ENCODE measurements at regions not wholly inside any gene's neighbourhood (a gene's known extent, or its start where the extent isn't known, plus 50 kb on each side); places are given as distances from the start of the nearest gene placed in this dataset.

- H3K4me3 ChIP-seq (ENCODE audit: low read length) = no peak overlapping the region
- DNase-seq (ENCODE audit: low read depth) = no peak
- TF ChIP-seq, protein P1, sequence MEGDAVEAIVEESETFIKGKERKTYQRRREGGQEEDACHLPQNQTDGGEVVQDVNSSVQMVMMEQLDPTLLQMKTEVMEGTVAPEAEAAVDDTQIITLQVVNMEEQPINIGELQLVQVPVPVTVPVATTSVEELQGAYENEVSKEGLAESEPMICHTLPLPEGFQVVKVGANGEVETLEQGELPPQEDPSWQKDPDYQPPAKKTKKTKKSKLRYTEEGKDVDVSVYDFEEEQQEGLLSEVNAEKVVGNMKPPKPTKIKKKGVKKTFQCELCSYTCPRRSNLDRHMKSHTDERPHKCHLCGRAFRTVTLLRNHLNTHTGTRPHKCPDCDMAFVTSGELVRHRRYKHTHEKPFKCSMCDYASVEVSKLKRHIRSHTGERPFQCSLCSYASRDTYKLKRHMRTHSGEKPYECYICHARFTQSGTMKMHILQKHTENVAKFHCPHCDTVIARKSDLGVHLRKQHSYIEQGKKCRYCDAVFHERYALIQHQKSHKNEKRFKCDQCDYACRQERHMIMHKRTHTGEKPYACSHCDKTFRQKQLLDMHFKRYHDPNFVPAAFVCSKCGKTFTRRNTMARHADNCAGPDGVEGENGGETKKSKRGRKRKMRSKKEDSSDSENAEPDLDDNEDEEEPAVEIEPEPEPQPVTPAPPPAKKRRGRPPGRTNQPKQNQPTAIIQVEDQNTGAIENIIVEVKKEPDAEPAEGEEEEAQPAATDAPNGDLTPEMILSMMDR (IDR thresholded peaks at IDR 0.05; ENCODE audit: insufficient read depth, low read depth, low read length, missing control alignments) = no peak
Measured at GRCh38 chr1:221204055-221204833, 325.0 kb downstream of the HLX start.

DNA sequence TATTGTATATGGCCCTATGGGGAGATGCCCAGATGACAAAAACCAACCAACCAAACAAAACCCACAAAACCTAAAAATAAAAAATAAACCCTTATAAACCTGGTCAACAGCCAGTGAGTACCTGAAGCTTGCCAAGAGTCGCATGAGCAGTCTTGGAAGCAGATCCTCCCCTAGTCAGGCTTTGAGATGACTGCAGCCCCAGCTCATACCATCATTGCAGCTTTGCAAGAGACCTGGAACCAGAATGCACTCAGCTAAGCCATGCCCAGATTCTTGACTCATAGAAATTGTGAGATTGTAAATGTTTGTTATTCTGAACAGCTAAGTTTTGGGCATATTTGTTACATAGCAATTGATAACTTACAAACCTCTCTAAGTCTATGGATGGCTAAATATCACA is 326.8 kb downstream of the HLX start:
- TF ChIP-seq, protein P1 (IDR thresholded peaks at IDR 0.05; ENCODE audit: insufficient read depth, low read depth, low read length, missing control alignments) = no peak
- peak; percentile 24 for DNase-seq (ENCODE audit: low read depth)
- H3K4me3 ChIP-seq (ENCODE audit: low read length) = no peak overlapping the region

GRCh38 chr1:221212926-221213325 is 333.7 kb downstream of the HLX start:
- no peak for DNase-seq (ENCODE audit: low read depth)
- no peak overlapping the region for H3K4me3 ChIP-seq (ENCODE audit: low read length)
- TF ChIP-seq, protein P1 (IDR thresholded peaks at IDR 0.05; ENCODE audit: insufficient read depth, low read depth, low read length, missing control alignments) = no peak

DNA sequence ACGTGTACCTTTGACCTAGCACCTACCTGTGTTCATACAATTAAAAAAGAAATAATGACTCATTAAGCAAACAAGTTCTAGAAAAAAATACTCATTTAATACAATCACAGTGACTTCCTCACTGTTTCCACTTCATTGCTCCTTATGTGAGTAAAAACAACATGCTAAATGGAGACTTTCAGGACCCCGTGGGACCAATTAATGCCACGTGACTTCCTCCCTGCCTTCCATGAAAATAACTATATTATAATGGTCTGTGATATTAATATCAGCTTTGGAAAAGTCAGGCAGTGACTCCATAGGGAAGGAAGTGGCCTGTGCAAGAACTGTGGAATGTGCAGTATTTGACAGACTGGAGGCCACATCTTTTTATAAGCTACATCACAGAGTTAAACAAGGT is 337.8 kb downstream of the HLX start:
- peak; percentile 19 for DNase-seq (ENCODE audit: low read depth)
- no peak overlapping the region for H3K4me3 ChIP-seq (ENCODE audit: low read length)
- TF ChIP-seq, protein P1 (IDR thresholded peaks at IDR 0.05; ENCODE audit: insufficient read depth, low read depth, low read length, missing control alignments) = no peak

- H3K4me3 ChIP-seq (ENCODE audit: low read length) = no peak overlapping the region
- TF ChIP-seq, protein P1 (IDR thresholded peaks at IDR 0.05; ENCODE audit: insufficient read depth, low read depth, low read length, missing control alignments) = no peak
- DNase-seq (ENCODE audit: low read depth) = no peak
Measured at GRCh38 chr1:221223281-221223680, 344.0 kb downstream of the HLX start.

- H3K4me3 ChIP-seq (ENCODE audit: low read length) = no peak overlapping the region
- TF ChIP-seq, protein P1 (IDR thresholded peaks at IDR 0.05; ENCODE audit: insufficient read depth, low read depth, low read length, missing control alignments) = no peak
- no peak for DNase-seq (ENCODE audit: low read depth)
Measured at GRCh38 chr1:221227460-221227859, 348.2 kb downstream of the HLX start.

- DNase-seq (ENCODE audit: low read depth) = no peak
- no peak overlapping the region for H3K4me3 ChIP-seq (ENCODE audit: low read length)
- TF ChIP-seq, protein P1 (IDR thresholded peaks at IDR 0.05; ENCODE audit: insufficient read depth, low read depth, low read length, missing control alignments) = no peak
Measured at GRCh38 chr1:221227872-221228337, 348.7 kb downstream of the HLX start.
